Keratinocyte (primary cell): ENCODE measurements at regions not wholly inside any gene's neighbourhood (a gene's known extent, or its start where the extent isn't known, plus 50 kb on each side); places are given as distances from the start of the nearest gene placed in this dataset.

Source experiments
- DNase-seq: peaks from one replicate; pipeline ENCODE4 v3.0.0-alpha.2; 2011; ENCODE audit warnings: low read depth, missing footprints, low spot score
- FAIRE-seq: peaks from 2 replicates; lab custom pipeline; 2011; peaks lifted over from hg19 to GRCh38; lab: Jason Lieb, UNC
- H2AFZ ChIP-seq: 2 replicates; pipeline ENCODE4 v1.6.0; 2012; ENCODE audit warnings: low read length, control low read depth, inconsistent platforms; ENCODE audit not compliant: control insufficient read depth
- H3K27ac ChIP-seq: 2 replicates; pipeline ENCODE4 v1.5.1; 2011; ENCODE audit warnings: low read length; ENCODE audit not compliant: control insufficient read depth, insufficient read depth
- H3K27me3 ChIP-seq: 3 replicates; pipeline ENCODE4 v1.6.0; 2011; ENCODE audit warnings: low read length; ENCODE audit not compliant: control insufficient read depth, insufficient read depth; ENCODE audit errors: extremely low read depth
- H3K36me3 ChIP-seq, 2 experiments: 2 replicates in 1 of 2; 3 replicates in 1 of 2; pipeline ENCODE4 v1.5.1; 2011; ENCODE audit warnings: low read length in 2 of 2, mild to moderate bottlenecking in 1 of 2; ENCODE audit not compliant: control insufficient read depth in 2 of 2, insufficient read depth in 2 of 2; ENCODE audit errors: extremely low read depth in 1 of 2
- H3K4me1 ChIP-seq: 3 replicates; pipeline ENCODE4 v1.5.1; 2011; ENCODE audit warnings: low read length; ENCODE audit not compliant: control insufficient read depth, insufficient read depth; ENCODE audit errors: extremely low read depth
- H3K4me2 ChIP-seq: 3 replicates; pipeline ENCODE4 v1.6.0; 2011; ENCODE audit warnings: low read depth, low read length; ENCODE audit not compliant: control insufficient read depth, insufficient read depth; ENCODE audit errors: extremely low read depth
- H3K4me3 ChIP-seq, 3 experiments: fragments of 200-600 bp in 1 of 3; sonication (generic) in 1 of 3; 2 replicates in 2 of 3; 3 replicates in 1 of 3; pipeline ENCODE4 v1.5.1; 2011 to 2016; ENCODE audit warnings: low read length in 3 of 3, mild to moderate bottlenecking in 3 of 3, control low read depth in 2 of 3, inconsistent platforms in 1 of 3, low read depth in 1 of 3, mixed read lengths in 1 of 3, mixed run types in 1 of 3, moderate library complexity in 1 of 3; ENCODE audit not compliant: control insufficient read depth in 2 of 3, insufficient read depth in 2 of 3; ENCODE audit errors: extremely low read depth in 1 of 3
- H3K79me2 ChIP-seq: 2 replicates; pipeline ENCODE4 v1.6.0; 2012; ENCODE audit warnings: low read length; ENCODE audit not compliant: control insufficient read depth, insufficient read depth
- H3K9ac ChIP-seq: 3 replicates; pipeline ENCODE4 v1.6.0; 2011; ENCODE audit warnings: low read length; ENCODE audit not compliant: control insufficient read depth, insufficient read depth; ENCODE audit errors: extremely low read depth
- H3K9me1 ChIP-seq: 3 replicates; pipeline ENCODE4 v1.6.0; 2011; ENCODE audit warnings: low read length; ENCODE audit not compliant: control insufficient read depth, insufficient read depth; ENCODE audit errors: extremely low read depth
- H3K9me3 ChIP-seq: 2 replicates; pipeline ENCODE4 v1.5.1; 2012; ENCODE audit warnings: low read depth, low read length; ENCODE audit not compliant: control insufficient read depth
- H4K20me1 ChIP-seq: 3 replicates; pipeline ENCODE4 v1.6.0; 2011; ENCODE audit warnings: low read length; ENCODE audit not compliant: control insufficient read depth, insufficient read depth; ENCODE audit errors: extremely low read depth
- EZH2 ChIP-seq: IDR thresholded peaks from one replicate; pipeline ENCODE4 v1.6.1; 2012; ENCODE audit warnings: inconsistent platforms, mild to moderate bottlenecking, low read length, moderate library complexity
- dilution Hi-C: fragments of 300-500 bp; cut with MboI; formaldehyde crosslinking; loops from one replicate; pipeline ENCODE4 v1.7.0; 2020; ENCODE audit warnings: low sequenced_read_pairs; ENCODE audit not compliant: extremely low pct_ligation_motif_present
- TF ChIP-seq, protein P1 (sequence below), 3 experiments: IDR thresholded peaks in 1 of 3; conservative IDR thresholded peaks in 1 of 3; optimal IDR thresholded peaks in 1 of 3; 2 replicates in 2 of 3; 3 replicates in 1 of 3; pipeline versions ENCODE3 to v1.5.1; 2011; ENCODE audit warnings: low read length in 3 of 3, mild to moderate bottlenecking in 3 of 3, moderate library complexity in 2 of 3, control low read depth in 1 of 3, inconsistent platforms in 1 of 3; ENCODE audit not compliant: insufficient read depth in 2 of 3; ENCODE audit errors: extremely low read depth in 1 of 3

- H3K27ac ChIP-seq, result no peak overlapping the region
- H3K4me3 ChIP-seq, result no peak overlapping the region
- H2AFZ ChIP-seq, result no peak overlapping the region
- dilution Hi-C loops, result no loop called here
- no peaks in the 10 kb centered on the region for H3K27me3 ChIP-seq
- peaks cover 6% of the 10 kb centered on the region for H3K4me1 ChIP-seq
- no peaks in the 10 kb centered on the region for H4K20me1 ChIP-seq
- H3K79me2 ChIP-seq, result no peaks in the 10 kb centered on the region
- TF ChIP-seq, protein P1, sequence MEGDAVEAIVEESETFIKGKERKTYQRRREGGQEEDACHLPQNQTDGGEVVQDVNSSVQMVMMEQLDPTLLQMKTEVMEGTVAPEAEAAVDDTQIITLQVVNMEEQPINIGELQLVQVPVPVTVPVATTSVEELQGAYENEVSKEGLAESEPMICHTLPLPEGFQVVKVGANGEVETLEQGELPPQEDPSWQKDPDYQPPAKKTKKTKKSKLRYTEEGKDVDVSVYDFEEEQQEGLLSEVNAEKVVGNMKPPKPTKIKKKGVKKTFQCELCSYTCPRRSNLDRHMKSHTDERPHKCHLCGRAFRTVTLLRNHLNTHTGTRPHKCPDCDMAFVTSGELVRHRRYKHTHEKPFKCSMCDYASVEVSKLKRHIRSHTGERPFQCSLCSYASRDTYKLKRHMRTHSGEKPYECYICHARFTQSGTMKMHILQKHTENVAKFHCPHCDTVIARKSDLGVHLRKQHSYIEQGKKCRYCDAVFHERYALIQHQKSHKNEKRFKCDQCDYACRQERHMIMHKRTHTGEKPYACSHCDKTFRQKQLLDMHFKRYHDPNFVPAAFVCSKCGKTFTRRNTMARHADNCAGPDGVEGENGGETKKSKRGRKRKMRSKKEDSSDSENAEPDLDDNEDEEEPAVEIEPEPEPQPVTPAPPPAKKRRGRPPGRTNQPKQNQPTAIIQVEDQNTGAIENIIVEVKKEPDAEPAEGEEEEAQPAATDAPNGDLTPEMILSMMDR (optimal IDR thresholded peaks at IDR 0.05 in 1 of 3, IDR thresholded peaks at IDR 0.05 in 1 of 3, conservative IDR thresholded peaks at IDR 0.05 in 1 of 3; ENCODE audit: extremely low read depth in 1 of 3, insufficient read depth in 2 of 3, low read length in 3 of 3), result no peak
- TF ChIP-seq EZH2, result no peak
- no peak for DNase-seq
- H3K9me1 ChIP-seq, result no peaks in the 10 kb centered on the region
- H3K9ac ChIP-seq, result no peak overlapping the region
- H3K36me3 ChIP-seq, result no peaks in the 10 kb centered on the region
- no peaks in the 10 kb centered on the region for H3K9me3 ChIP-seq
- no peak overlapping the region for H3K4me2 ChIP-seq
- no peak for FAIRE-seq
Observed at GRCh38 chr6:141561154-141561553, 571.6 kb upstream of the GJE1 start.

DNA sequence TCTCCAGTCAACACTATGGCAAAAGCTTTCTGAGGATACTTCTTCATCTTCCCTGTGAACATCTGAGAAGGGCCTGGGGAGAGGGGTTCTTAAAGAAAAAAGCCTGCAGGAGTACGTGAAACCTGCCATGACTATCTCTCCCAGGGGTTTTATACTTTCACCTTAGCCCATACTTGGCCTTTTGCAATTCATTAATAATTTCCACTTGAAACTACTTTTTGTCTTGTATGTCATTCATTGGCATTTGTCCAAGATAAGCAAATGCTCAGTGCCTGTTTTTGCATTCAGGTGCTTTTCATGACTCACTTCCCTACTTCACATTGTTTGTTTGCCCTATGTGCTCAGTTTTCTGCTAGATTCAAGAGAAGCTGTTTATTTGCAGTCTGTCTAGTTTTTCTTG lies 580.3 kb upstream of the GJE1 start:
- peak overlapping the region; percentile 16 for H3K9ac ChIP-seq
- H3K79me2 ChIP-seq, result no peaks in the 10 kb centered on the region
- H3K4me3 ChIP-seq, result no peak overlapping the region
- TF ChIP-seq, protein P1 (optimal IDR thresholded peaks at IDR 0.05 in 1 of 3, IDR thresholded peaks at IDR 0.05 in 1 of 3, conservative IDR thresholded peaks at IDR 0.05 in 1 of 3; ENCODE audit: extremely low read depth in 1 of 3, insufficient read depth in 2 of 3, low read length in 3 of 3), result no peak
- no peak for TF ChIP-seq EZH2
- FAIRE-seq (peak; percentile 83), DNase-seq (peak; percentile 79)
- H3K27me3 ChIP-seq, result no peaks in the 10 kb centered on the region
- no peak overlapping the region for H2AFZ ChIP-seq
- H3K27ac ChIP-seq, result peak overlapping the region; percentile 15
- peaks cover 9% of the 10 kb centered on the region for H3K4me1 ChIP-seq
- H3K9me1 ChIP-seq, result no peaks in the 10 kb centered on the region
- H3K4me2 ChIP-seq, result peak overlapping the region; percentile 42
- dilution Hi-C loops, result no loop called here
- no peaks in the 10 kb centered on the region for H4K20me1 ChIP-seq
- H3K9me3 ChIP-seq, result peaks cover 2% of the 10 kb centered on the region
- H3K36me3 ChIP-seq, result no peaks in the 10 kb centered on the region
